CMK (cell line): ENCODE measurements at regions not wholly inside any gene's neighbourhood (a gene's known extent, or its start where the extent isn't known, plus 50 kb on each side); places are given as distances from the start of the nearest gene placed in this dataset.
"Not testable (repeated sequence)": the region's sequence is repeated elsewhere in the genome, so short reads cannot be mapped to it uniquely, and the experiment has no call there.

Experiments
- DNase-seq: peaks from one replicate; pipeline ENCODE4 v3.0.0-alpha.2; 2010; ENCODE audit warnings: low read depth

DNA sequence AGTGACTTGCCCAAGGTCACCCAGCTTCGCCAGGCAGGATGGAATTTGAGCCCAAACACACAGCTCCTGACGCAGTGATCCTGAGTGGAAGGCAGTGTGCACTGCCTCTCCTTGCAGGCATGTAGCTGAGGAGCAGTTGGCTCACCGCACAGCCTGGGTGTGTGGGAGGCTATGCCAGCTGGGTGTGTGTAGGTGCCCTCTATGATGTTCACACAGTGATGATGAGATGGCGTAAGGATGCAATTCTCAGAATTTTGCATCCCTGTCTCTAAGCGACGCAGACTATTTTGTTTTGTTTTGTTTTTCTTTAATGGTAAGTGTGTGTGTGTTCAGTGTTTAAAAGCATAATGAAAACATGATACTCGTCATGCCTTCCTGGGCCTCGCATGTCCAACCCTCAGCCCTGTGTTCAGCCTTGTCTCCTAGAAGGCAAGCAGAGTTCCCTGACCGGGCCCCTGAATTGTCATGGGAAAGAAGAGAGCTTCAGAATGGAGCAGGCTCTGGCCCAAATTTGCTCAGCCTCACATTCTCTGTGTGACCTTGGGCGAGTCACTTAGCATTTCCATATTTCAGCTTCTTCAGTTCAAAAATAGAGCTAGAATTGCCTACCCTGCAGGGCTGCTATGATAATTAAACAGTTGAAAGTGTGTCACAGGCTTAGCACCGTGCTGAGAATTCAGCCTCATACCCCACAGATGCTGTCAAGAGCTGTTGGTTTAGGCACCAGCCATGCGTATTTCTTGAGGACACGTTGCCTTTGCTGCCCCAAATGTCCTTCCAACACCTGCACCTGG is 603.6 kb upstream of the RAB6C start:
- DNase-seq = no peak

DNA sequence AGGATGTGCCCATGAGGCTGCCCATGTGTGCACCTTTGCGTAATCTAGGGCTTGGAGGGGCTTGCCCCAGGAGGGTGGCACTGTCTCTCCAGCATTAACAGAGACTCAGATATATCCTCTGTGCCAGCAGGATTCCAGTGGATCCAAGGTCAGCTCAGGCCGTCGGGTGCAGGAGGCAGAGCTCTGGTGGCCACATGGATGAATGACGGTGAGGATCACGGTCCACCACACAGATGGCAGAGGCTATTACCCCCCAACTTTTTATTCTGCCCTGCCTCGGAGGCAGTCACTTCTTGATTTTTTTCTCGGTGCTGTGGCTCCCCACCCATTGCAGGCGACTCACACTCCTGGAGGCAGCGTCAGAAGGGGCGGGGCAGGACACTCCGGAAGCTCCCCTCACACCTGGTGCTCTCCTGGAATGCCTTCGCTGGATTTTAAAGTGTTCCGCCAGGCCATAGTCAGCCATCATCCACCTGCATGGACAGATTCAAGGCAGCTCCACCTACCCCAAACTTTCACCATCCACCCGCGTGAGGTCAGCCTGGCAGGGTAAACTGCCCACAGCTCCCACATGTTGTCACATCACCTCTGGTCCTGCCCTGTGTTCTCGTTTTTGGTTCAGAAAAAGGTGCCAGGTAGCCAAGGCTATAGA is 602.9 kb upstream of the RAB6C start:
- DNase-seq = no peak

DNA sequence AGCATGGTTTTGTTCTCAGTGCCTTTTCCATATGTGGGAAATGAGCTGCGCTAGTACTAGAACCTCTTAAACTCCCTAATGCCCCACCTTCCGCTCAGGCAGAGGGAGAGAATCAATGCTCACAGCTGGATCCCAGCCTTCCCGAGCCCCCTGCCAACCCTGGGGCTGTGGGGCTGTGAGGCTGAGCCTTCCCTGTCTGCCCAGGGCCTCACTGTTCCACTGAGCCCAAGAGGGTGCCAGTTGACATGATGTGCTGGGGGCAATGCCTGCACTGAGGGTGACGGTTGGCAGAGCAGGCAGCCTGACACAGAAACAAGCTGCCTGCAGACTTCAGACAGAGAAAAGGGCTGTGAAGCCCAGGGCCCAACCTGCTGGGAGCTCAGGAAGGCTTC is 602.4 kb upstream of the RAB6C start:
- no peak for DNase-seq

DNA sequence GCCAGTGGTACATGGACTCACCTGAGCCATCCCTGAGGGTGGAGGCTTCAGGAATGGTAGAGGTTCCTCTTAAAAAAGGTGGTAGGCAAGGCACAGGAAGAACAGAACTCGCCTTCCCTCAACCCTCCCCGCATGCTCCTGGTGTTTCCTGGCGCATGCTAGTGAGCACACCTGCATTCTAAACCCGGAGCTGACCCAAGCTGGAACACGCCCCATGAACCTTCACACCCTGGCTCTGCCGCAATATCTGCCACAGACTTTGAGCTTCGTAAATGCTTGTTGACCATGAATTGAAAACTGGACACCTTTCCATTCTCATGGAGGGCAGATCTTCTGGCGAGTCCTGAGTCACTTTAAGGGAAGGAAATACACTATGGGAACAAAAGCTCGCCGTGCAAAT is 601.3 kb upstream of the RAB6C start:
- DNase-seq = no peak

DNA sequence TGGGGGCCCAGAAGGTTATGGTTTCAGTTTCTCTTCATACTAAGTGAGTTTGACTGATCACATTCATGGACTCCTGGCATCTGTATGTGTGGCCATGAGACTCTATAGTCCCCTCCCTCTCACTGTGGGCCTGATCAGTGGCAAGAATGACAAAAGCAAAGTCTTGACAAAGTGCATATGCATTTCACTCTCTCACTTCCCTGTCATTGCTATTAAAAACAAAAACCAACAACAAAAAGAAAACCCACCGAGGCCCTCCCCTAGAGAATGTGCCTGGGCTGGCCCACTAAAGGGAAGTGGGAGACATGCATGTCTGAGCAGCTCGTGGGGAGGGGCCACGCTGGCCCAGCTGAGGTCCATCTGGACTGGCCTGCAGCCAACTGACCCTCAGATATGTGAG is 600.1 kb upstream of the RAB6C start:
- DNase-seq = no peak

DNA sequence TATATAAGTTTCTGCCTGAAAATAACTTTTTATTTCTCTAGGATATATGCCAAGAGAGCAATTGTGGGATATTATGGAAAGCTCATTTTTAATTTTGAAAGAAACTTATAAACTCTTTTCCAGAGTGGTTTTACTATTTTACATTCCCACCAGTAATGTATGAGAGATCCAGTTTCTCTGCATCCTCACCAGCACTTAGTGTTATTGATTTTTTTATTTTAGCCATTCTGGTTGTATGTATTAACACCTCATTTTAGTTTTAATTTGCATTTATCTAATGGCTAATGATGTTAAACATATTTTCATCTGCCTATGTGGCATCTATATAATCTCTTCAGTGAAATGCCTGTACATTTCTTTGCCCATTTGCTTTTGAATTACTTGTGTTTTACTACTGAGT is 597.7 kb upstream of the RAB6C start:
- no peak for DNase-seq

DNA sequence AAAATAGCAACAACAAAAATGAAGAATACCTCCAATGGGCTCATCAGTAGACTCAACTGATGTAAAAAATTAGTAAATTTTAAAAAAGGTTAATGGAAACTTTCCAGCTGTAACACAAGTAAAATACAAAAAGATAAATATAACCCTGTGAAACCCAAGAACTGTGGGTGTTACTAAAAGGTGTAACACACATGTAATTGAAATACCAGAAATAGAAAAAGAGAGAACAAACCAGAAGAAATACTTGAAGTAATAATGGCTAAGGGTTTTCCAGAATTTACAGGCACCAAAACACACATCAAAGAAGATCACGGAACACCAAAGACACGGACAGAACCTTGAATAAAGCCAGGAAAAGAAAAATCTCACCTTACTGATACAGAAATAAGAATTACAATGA is 590.6 kb upstream of the RAB6C start:
- no peak for DNase-seq

DNA sequence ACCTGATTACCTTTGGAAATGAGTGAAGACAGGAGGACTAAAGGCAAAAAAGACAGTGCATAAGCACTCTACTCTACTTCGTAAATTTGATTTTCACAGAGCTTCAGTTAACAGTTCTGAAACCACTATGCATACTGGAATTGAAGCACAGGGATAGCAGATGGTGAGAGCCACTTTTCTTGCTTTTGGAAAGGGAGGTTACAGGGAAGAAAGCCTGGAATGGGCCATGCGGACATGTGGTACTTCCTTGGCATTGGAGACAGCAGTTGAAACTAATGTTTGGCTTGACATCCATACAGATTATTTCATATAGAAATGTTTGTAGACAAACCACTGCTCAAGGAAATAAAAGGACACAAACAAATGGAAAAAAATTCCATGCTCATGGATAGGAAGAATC is 585.6 kb upstream of the RAB6C start:
- DNase-seq = no peak

DNA sequence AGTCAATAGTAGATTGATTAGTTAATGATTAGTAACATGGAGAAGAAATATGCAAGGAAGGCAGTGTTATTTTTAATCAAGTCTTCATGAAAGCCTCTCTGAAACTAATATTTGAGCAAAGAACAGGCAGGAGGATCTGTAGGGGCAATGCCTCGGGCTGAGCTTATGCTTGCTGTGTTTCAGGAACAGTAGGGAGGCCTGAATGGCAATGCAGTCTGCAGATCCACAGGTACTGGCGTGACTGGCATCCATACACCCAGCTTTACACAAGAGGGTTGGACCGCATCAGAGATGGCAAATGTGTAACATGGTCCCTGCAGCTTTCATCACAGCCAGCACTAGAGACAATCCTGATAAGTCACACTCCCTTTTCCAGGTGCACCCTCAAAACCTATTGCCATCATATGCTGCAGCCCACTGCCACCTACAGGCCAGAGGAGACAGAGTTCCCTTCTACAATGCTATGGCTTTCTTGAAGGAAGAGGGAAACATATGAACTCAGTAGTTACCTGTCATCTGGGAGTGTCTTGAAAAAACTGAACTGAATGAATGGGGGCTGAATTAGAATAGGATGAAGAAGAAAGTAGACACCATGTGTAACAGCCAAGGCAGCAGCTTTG is 582.4 kb upstream of the RAB6C start:
- no peak for DNase-seq

DNA sequence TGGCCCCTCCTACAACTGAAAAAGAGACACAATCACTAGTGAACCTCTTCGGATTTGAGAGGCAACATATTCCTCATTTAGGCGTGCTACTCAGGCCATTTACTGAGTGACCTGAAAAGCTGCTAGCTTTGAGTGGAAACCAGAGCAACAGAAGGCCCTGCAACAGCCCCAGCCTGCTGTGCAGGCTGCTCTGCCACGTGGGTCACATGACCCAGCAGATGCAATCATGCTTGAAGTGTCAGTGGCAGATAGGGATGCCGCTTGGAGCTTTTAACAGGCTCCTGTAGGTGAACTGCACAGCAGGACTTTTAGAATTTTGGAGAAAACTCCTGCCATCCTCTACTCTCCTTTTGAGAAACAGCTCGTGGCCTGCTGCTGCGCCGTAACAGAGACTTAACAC is 578.6 kb upstream of the RAB6C start:
- DNase-seq = no peak

DNA sequence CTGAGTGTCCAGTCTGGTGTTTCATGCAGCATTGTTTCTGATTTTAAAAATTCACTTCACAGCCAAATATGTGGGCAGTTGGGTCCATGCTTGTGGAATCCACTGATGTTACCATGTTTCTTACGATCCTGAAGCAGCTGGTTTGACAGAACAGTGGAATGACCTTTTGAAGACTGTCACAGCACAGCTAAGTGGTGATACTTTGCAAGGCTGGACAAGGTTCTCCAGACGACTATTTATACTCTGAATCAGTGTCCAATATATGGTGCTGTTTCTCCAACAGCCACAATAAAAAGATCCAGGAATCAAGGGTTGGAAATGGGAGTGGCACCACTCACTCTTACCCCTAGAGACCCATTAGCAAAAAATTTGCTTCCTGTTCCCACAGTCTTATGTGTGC is 577.4 kb upstream of the RAB6C start:
- DNase-seq = no peak

DNA sequence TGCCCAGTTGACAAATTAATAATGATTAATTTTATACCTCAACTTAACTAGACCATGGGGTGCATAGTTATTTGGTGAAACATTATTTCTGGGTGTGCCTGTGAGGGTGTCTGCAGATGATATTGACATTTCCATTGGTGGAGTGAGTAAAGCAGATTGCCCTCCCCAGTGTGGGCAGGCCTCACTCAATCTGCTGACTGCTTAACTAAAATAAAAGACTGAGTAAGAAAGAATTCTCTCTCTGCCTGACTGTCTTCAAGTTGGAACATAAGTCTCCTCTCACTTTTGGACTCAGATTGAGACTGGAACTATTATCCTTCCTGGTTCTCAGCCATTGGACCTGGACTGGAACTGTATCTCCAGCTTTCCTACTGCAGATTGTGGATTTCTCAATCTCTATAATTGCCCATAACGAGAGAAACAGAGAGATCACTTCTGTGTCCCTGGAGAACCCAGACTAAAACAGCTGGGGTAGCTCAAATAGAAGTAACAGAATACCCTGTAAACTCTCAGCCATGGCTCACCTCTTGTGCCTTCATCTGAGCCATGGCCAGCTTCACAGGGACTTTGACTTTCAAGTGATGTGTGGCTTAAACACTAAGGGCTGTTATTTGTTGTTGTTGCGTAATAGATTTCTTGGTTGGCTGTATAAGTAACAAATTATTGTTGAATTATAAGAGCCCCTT is 575.3 kb upstream of the RAB6C start:
- DNase-seq = no peak

DNA sequence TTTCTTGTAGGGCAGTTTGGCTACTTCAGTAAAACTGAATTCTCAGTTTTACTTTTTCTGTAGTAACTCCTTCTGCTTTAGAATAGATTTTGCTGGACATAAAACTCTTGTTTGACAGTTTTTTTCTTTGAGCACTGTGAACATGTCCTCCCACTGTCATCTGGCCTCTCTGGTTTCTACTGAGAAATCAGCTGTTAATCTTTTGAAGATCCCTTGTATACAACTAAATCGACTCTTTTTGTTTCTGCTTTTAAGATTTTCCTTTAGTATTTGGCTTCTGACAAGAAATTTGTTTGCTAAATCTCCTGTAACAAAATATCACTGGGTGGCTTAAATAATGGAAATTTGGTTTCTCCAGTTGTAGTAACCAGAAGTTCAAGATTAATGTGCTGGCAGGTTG is 570.9 kb upstream of the RAB6C start:
- no peak for DNase-seq

DNA sequence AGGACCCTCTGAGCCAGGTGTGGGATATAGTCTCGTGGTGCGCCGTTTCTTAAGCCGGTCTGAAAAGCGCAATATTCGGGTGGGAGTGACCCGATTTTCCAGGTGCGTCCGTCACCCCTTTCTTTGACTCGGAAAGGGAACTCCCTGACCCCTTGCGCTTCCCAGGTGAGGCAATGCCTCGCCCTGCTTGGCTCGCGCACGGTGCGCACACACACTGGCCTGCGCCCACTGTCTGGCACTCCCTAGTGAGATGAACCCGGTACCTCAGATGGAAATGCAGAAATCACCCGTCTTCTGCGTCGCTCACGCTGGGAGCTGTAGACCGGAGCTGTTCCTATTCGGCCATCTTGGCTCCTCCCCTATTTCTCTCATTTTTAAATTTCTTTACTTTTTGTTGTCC is 562.4 kb upstream of the RAB6C start:
- DNase-seq = not testable (repeated sequence)

DNA sequence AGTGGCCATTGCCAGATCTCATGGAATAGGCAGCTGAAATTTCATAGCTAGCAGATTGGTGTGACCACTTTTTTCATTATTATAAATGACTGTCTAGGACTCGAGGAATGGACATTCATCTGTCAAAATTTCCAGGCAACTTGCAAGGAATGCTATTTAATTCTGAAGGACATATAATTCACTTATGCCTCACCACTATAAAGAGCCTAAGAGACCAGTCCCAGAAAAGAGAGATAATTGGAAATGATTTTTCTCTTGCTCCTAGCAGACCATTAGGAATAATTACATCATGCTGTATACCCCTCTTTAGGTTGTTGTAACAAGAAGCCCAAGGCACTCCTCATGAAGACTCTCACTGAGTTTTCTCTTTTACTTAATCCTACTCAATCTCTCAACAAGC is 557.4 kb upstream of the RAB6C start:
- no peak for DNase-seq

DNA sequence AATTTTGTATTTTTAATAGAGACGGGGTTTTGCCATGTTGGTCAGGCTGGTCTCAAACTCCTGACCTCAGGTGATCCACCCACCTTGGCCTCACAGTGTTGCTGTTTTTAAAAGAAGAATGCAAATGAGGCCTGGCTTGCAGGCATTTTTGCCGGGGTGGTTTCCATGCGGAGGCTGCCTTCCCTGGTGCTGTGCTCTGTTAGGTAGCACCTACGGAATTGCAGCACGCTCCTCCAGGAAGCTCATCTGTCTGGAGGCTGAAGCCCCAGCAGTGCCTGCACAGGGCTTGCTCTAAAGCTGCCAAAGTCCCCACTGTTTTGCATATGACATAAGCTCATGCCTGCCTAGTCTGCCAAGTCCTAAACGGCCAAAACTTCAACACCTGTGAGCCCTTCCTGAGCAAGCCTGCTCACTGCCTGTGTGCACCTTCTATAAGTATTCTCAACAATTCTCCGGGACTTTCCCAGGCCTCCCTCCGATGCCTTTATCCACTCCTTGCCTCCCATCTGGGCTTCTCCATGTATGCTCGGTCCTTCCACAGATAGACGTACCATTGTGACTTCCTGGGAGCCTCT is 551.3 kb upstream of the RAB6C start:
- DNase-seq = no peak

DNA sequence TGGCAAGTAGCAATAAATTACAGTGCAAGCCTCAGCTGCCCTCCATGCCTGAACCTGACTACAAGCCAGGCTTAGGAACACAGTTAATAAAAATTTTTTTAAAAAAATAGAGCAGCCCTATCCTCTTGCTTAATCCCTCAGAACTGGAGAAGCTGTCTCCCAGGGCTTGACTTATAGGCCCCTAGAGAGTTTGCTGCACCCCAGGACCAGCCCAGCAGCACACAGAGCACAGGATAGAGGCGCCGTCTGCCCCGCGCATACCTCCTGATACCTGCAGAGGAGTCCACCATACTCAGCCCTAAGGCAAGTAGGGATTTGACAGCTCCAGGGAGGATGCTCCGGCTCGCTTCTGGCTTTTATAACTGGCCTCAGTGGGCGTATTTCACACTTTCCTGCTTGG is 548.6 kb upstream of the RAB6C start:
- DNase-seq = no peak

DNA sequence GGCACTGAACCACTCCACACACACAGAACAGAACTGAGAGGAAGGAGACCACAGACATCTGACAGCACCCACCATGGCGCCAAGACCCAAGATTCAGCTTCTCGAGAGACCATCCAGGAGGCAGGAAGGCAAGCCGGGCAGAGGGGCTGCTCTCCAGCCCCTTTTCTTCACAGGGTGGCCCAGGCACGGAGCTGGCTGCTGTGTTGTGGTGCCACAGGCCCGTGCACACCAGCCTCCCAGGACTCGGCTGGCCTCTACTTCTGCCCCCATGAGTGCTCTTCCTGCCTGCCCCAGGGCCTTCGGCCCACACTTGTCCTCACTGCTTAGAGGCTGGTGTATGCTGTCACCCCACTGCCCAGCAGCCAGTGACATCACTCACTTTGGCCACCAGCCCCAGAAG is 547.6 kb upstream of the RAB6C start:
- DNase-seq = no peak

DNA sequence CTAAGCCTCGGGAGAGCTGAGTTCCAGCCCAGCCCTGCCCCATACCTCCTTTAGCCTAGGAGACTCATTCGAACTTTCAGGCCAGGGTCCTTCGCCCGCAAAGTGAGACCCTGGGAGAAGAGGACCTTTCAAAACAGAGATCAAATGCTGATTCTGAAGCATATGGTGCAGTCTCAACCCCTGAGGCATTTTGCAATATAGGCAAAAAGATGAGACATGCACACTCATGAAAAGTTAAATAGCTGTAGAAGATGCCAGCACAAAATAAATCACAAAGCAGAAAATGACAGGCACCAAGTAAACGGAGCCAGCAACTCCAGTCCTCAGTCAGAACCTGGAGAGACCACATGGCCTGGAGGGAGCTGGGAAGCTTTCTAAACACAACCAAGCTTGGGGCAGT is 542.7 kb upstream of the RAB6C start:
- DNase-seq = no peak

DNA sequence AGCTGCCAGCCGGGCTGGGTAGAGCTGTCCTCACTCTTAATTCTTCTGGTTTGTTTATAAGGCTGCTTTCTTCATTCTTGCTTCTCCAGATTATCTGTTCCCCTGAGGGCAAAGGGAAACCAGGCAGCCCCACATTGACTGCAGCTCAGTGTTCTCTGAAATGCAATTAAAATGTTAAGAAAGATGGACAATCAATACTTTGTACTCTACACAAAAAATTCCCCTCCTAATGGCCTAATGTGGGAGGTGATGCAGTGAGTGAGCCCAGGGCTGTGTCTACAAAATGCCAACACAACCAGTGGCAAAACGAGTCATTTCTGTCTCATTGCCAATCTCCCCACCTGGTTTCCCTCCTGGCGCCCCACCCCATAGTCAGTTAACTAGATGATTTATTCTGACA is 541.7 kb upstream of the RAB6C start:
- DNase-seq = no peak

DNA sequence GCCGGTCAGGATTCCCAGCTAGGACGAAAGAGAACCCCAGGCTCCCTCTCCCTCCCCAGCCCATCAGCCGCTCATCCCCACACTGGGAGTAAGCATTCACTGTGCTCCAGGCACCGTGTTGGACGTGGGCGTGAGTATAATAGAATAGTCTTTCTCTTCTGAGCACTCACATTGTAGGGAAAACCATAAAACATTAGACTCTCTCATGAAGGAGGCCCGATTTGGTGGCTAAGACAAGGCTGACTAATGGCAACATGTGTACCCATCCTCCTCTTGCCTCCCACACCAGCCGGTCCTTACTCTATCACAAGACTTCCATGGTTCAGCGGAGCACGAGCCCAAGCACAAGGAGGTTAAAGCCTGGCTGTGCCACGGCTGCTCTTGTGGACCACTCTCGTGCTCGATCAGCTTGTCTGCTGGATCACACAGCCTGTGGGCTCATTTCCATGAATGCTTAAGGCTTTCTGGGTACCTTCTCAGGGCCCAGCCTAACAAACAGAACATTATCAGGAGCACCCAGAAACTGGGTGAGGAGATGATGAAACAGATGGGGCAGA is 540.9 kb upstream of the RAB6C start:
- no peak for DNase-seq
